GM12878 (cell line): ENCODE measurements at regions not wholly inside any gene's neighbourhood (a gene's known extent, or its start where the extent isn't known, plus 50 kb on each side); places are given as distances from the start of the nearest gene placed in this dataset.

Experiments
- ATAC-seq: fragments of 200-7000 bp; cut with Tn5 transposase; 3 replicates; pipeline ENCODE4 v1.9.1; 2020; ENCODE audit warnings: mild to moderate bottlenecking, moderate library complexity
- BruUV-seq: library from RNA; stranded (reverse); fragments of 400-500 nt; replicated peaks from 2 replicates; lab custom pipeline; 2021; lab: Mats Ljungman, UMichigan
- CTCF ChIA-PET: fragments of 300-600 bp; sonication (Branson Sonifier 250); formaldehyde crosslinking; extraction: SDS; loops from one replicate; lab custom pipeline; 2021; ENCODE audit warnings: inconsistent platforms; lab: Yijun Ruan, JAX
- POLR2A ChIA-PET: fragments of 350-600 bp; formaldehyde crosslinking; extraction: SDS; loops from one replicate; lab custom pipeline; 2021; ENCODE audit warnings: inconsistent platforms; lab: Charles Lee
- RAD21 ChIA-PET: fragments of 300-600 bp; sonication (Branson Sonifier 250); formaldehyde crosslinking; loops from one replicate; lab custom pipeline; 2023; ENCODE audit warnings: antibody characterized with exemption; ENCODE audit not compliant: unreplicated experiment; lab: Charles Lee
- SMC1A ChIA-PET: fragments of 300-600 bp; sonication (Branson Sonifier 250); formaldehyde crosslinking; loops from one replicate; lab custom pipeline; 2023; ENCODE audit not compliant: unreplicated experiment, uncharacterized antibody; lab: Charles Lee
- DNase-seq: peaks from one replicate; pipeline ENCODE4 v3.0.0-alpha.2; 2011; ENCODE audit warnings: low read depth, low spot score
- FAIRE-seq: peaks from 3 replicates; lab custom pipeline; 2011; peaks lifted over from hg19 to GRCh38; lab: Jason Lieb, UNC
- H2AFZ ChIP-seq: 2 replicates; pipeline ENCODE4 v1.6.0; 2011; ENCODE audit warnings: low read depth, low read length, control low read depth; ENCODE audit not compliant: control insufficient read depth
- H3K27ac ChIP-seq: 2 replicates; pipeline ENCODE4 v1.5.1; 2011; ENCODE audit warnings: control low read depth; ENCODE audit not compliant: control insufficient read depth, insufficient read depth
- H3K27me3 ChIP-seq, 2 experiments: replicated peaks in 1 of 2; 2 replicates each; pipeline versions ENCODE4 v1.6.0 to v1.6.1; 2011; ENCODE audit warnings: low read length in 1 of 2; ENCODE audit not compliant: control insufficient read depth in 2 of 2, insufficient read depth in 2 of 2
- H3K36me3 ChIP-seq, 2 experiments: 2 replicates each; pipeline ENCODE4 v1.5.1; 2011; ENCODE audit warnings: low read length in 1 of 2; ENCODE audit not compliant: control insufficient read depth in 2 of 2, insufficient read depth in 2 of 2
- H3K4me1 ChIP-seq: 2 replicates; pipeline ENCODE4 v1.6.1; 2011; ENCODE audit warnings: mild to moderate bottlenecking, low read length, moderate library complexity, mixed read lengths; ENCODE audit not compliant: control insufficient read depth, insufficient read depth
- H3K4me2 ChIP-seq: 2 replicates; pipeline ENCODE4 v1.6.0; 2011; ENCODE audit warnings: control low read depth; ENCODE audit not compliant: control insufficient read depth, insufficient read depth
- H3K4me3 ChIP-seq: fragments of 200-600 bp; sonication (generic); 2 replicates; pipeline ENCODE4 v1.5.1; 2016
- H3K79me2 ChIP-seq: 2 replicates; pipeline ENCODE4 v1.6.0; 2011; ENCODE audit warnings: low read length; ENCODE audit not compliant: control insufficient read depth, insufficient read depth
- H3K9ac ChIP-seq: 2 replicates; pipeline ENCODE4 v1.8.0; 2011; ENCODE audit warnings: low read length, control low read depth, mixed read lengths; ENCODE audit not compliant: control insufficient read depth, insufficient read depth
- H3K9me3 ChIP-seq: replicated peaks from 3 replicates; pipeline ENCODE4 v1.5.1; 2011; ENCODE audit warnings: mild to moderate bottlenecking, low read length; ENCODE audit not compliant: control insufficient read depth, insufficient read depth
- H4K20me1 ChIP-seq: 2 replicates; pipeline ENCODE4 v1.6.0; 2011; ENCODE audit not compliant: control insufficient read depth, insufficient read depth
- BHLHE40 ChIP-seq, 2 experiments: fragments of 450-650 bp in 1 of 2; IDR thresholded peaks; 2 replicates each; pipeline ENCODE4 v1.6.1; 2011 to 2017; ENCODE audit warnings: low read depth in 2 of 2, borderline replicate concordance in 1 of 2, improper control_type of control experiment in 1 of 2, low read length in 1 of 2, mild to moderate bottlenecking in 1 of 2
- CBX5 ChIP-seq: sonication (generic); IDR thresholded peaks from 2 replicates; pipeline ENCODE4 v1.6.1; 2016; ENCODE audit warnings: low read depth, moderate library complexity, mild to moderate bottlenecking, inconsistent platforms
- CREM ChIP-seq: IDR thresholded peaks from 2 replicates; pipeline ENCODE4 v1.6.1; 2014; ENCODE audit warnings: antibody characterized with exemption, low read depth
- KAT2A ChIP-seq: conservative IDR thresholded peaks from 2 replicates; pipeline ENCODE4 v1.6.1; 2011; ENCODE audit warnings: low read depth, low read length; ENCODE audit not compliant: control insufficient read depth
- POLR2A ChIP-seq: IDR thresholded peaks from 2 replicates; pipeline ENCODE4 v1.6.1; 2011; ENCODE audit warnings: low read depth, mild to moderate bottlenecking, low read length
- SIN3A ChIP-seq: IDR thresholded peaks from 2 replicates; pipeline ENCODE4 v1.6.1; 2012; ENCODE audit warnings: low read depth, low read length, improper control_type of control experiment
- SMAD1 ChIP-seq: fragments of 450-650 bp; IDR thresholded peaks from 2 replicates; pipeline ENCODE4 v1.6.1; 2018; ENCODE audit warnings: mild to moderate bottlenecking, low read depth; ENCODE audit not compliant: partially characterized antibody
- STAT1 ChIP-seq: fragments of 450-650 bp; conservative IDR thresholded peaks from 2 replicates; pipeline ENCODE4 v1.6.1; 2014; ENCODE audit warnings: antibody characterized with exemption, mild to moderate bottlenecking
- TARDBP ChIP-seq: IDR thresholded peaks from 2 replicates; pipeline ENCODE4 v1.6.1; 2016; ENCODE audit warnings: borderline replicate concordance
- TCF7 ChIP-seq: IDR thresholded peaks from 2 replicates; pipeline ENCODE4 v1.6.1; 2014; ENCODE audit warnings: antibody characterized with exemption, borderline replicate concordance
- ZNF274 ChIP-seq: IDR thresholded peaks from one replicate; pipeline ENCODE4 v1.8.0; 2011; ENCODE audit not compliant: insufficient read length, insufficient read depth
- WGBS: methylation state at CpG from one replicate; pipeline ENCODE4 v1.1.6; 2016; ENCODE audit warnings: low lambda C conversion rate; ENCODE audit not compliant: insufficient replicate concordance, insufficient coverage; ENCODE audit errors: missing lambda C conversion rate; 5-methylcytosine and 5-hydroxymethylcytosine counted together
- in situ Hi-C: fragments of 300-500 bp; cut with MboI; formaldehyde crosslinking; loops from 9 replicates; pipeline ENCODE4 v1.14.3; 2018; ENCODE audit warnings: mixed read lengths
- intact Hi-C: fragments of 100-400 bp; cut with micrococcal nuclease; formaldehyde crosslinking; loops from one replicate; pipeline ENCODE4 v1.14.2; 2022; ENCODE audit not compliant: unreplicated experiment
- TF ChIP-seq, protein P1 (sequence below): fragments of 450-650 bp; conservative IDR thresholded peaks from 2 replicates; pipeline ENCODE4 v1.6.1; 2017; ENCODE audit warnings: mild to moderate bottlenecking, moderate library complexity
- TF ChIP-seq, protein P2 (sequence below): IDR thresholded peaks from 2 replicates; pipeline ENCODE4 v1.6.1; 2011; ENCODE audit warnings: mild to moderate bottlenecking, low read depth, low read length, moderate library complexity; ENCODE audit not compliant: insufficient replicate concordance
- TF ChIP-seq, protein P3 (sequence below): fragments of 450-650 bp; IDR thresholded peaks from 2 replicates; pipeline ENCODE4 v1.6.1; 2017; ENCODE audit warnings: mild to moderate bottlenecking, moderate library complexity
- TF ChIP-seq, protein P4 (sequence below), 3 experiments: IDR thresholded peaks in 2 of 3; conservative IDR thresholded peaks in 1 of 3; 2 replicates each; pipeline ENCODE4 v1.5.1; 2011; ENCODE audit warnings: low read depth in 3 of 3, low read length in 3 of 3, mild to moderate bottlenecking in 3 of 3, control low read depth in 2 of 3, moderate library complexity in 2 of 3, inconsistent platforms in 1 of 3, mixed read lengths in 1 of 3; ENCODE audit not compliant: control insufficient read depth in 2 of 3, insufficient read depth in 1 of 3; ENCODE audit errors: extremely low read depth in 1 of 3

DNA sequence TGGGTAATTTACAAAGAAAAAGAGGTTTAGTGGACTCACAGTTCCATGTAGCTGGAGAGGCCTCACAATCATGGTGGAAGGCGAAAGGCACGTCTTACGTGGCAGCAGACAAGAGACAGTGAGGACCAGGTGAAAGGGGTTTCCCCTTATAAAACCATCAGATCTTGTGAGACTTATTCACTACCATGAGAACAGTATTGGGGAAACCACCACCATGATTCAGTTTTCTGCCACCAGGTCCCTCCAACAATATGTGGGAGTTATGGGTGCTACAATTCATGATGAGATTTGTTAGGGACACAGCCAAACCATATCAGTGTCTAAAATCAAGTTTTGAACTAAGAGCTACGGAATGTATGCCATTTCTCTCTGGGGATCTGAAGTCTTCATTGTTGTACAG lies 354.8 kb upstream of the C2CD4B start (continued):
- TF ChIP-seq, protein P1, sequence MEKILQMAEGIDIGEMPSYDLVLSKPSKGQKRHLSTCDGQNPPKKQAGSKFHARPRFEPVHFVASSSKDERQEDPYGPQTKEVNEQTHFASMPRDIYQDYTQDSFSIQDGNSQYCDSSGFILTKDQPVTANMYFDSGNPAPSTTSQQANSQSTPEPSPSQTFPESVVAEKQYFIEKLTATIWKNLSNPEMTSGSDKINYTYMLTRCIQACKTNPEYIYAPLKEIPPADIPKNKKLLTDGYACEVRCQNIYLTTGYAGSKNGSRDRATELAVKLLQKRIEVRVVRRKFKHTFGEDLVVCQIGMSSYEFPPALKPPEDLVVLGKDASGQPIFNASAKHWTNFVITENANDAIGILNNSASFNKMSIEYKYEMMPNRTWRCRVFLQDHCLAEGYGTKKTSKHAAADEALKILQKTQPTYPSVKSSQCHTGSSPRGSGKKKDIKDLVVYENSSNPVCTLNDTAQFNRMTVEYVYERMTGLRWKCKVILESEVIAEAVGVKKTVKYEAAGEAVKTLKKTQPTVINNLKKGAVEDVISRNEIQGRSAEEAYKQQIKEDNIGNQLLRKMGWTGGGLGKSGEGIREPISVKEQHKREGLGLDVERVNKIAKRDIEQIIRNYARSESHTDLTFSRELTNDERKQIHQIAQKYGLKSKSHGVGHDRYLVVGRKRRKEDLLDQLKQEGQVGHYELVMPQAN = no peak
- no peak for TF ChIP-seq CREM

DNA sequence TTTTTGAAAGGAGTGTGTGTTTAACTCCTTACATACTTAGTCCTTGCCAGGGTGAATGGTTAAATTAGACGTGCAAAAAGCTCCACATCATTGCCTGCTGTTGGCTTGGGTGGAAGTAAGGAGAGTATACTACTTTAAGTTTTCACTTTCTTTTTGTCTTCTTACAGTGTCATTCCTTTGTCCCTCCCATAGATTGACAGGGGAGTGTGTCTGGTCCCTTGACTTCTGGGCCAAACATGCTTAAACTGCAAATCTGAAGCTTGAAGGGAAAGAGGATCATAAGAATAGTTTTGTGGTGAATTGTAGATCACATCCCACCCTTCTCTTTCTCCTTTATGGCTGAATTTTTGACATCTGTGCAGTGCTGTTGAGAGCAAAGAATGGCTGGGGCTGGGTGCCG lies 355.8 kb upstream of the C2CD4B start:
- no peak overlapping the region for H2AFZ ChIP-seq
- no peak overlapping the region for H3K27ac ChIP-seq
- no peaks in the 10 kb centered on the region for H3K36me3 ChIP-seq
- ChIA-PET CTCF (no interaction called here), RAD21 (no interaction called here), POLR2A (no interaction called here), SMC1A (no interaction called here)
- H3K4me2 ChIP-seq = no peak overlapping the region
- no peak for ATAC-seq
- BruUV-seq = no TSS peak
- no peak overlapping the region for H3K4me3 ChIP-seq
- H3K9me3 ChIP-seq = no peaks in the 10 kb centered on the region
- 25% methylated on average over 2 of the region's 2 CpGs for WGBS
- DNase-seq = no peak
- no peak for FAIRE-seq
- intact Hi-C loops = no loop called here
- no peaks in the 10 kb centered on the region for H4K20me1 ChIP-seq
- in situ Hi-C loops = no loop called here
- H3K4me1 ChIP-seq = no peaks in the 10 kb centered on the region
- H3K9ac ChIP-seq = no peak overlapping the region
- no peaks in the 10 kb centered on the region for H3K79me2 ChIP-seq
- peaks cover 0 to 3% of the 10 kb centered on the region in 2 experiments; a peak in 1 of 4 replicates for H3K27me3 ChIP-seq
- TF ChIP-seq, protein P2, sequence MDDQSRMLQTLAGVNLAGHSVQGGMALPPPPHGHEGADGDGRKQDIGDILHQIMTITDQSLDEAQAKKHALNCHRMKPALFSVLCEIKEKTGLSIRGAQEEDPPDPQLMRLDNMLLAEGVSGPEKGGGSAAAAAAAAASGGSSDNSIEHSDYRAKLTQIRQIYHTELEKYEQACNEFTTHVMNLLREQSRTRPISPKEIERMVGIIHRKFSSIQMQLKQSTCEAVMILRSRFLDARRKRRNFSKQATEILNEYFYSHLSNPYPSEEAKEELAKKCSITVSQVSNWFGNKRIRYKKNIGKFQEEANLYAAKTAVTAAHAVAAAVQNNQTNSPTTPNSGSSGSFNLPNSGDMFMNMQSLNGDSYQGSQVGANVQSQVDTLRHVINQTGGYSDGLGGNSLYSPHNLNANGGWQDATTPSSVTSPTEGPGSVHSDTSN = no peak
- TF ChIP-seq POLR2A (no peak), CBX5 (no peak), TCF7 (no peak), SMAD1 (no peak), TARDBP (no peak), SIN3A (no peak), BHLHE40 (IDR thresholded peaks at IDR 0.05; ENCODE audit: borderline replicate concordance in 1 of 2, low read depth in 2 of 2, low read length in 1 of 2) (no peak), KAT2A (no peak), ZNF274 (no peak), STAT1 (no peak)
- TF ChIP-seq, protein P3, sequence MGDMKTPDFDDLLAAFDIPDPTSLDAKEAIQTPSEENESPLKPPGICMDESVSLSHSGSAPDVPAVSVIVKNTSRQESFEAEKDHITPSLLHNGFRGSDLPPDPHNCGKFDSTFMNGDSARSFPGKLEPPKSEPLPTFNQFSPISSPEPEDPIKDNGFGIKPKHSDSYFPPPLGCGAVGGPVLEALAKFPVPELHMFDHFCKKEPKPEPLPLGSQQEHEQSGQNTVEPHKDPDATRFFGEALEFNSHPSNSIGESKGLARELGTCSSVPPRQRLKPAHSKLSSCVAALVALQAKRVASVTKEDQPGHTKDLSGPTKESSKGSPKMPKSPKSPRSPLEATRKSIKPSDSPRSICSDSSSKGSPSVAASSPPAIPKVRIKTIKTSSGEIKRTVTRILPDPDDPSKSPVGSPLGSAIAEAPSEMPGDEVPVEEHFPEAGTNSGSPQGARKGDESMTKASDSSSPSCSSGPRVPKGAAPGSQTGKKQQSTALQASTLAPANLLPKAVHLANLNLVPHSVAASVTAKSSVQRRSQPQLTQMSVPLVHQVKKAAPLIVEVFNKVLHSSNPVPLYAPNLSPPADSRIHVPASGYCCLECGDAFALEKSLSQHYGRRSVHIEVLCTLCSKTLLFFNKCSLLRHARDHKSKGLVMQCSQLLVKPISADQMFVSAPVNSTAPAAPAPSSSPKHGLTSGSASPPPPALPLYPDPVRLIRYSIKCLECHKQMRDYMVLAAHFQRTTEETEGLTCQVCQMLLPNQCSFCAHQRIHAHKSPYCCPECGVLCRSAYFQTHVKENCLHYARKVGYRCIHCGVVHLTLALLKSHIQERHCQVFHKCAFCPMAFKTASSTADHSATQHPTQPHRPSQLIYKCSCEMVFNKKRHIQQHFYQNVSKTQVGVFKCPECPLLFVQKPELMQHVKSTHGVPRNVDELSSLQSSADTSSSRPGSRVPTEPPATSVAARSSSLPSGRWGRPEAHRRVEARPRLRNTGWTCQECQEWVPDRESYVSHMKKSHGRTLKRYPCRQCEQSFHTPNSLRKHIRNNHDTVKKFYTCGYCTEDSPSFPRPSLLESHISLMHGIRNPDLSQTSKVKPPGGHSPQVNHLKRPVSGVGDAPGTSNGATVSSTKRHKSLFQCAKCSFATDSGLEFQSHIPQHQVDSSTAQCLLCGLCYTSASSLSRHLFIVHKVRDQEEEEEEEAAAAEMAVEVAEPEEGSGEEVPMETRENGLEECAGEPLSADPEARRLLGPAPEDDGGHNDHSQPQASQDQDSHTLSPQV = no peak
- TF ChIP-seq, protein P4, sequence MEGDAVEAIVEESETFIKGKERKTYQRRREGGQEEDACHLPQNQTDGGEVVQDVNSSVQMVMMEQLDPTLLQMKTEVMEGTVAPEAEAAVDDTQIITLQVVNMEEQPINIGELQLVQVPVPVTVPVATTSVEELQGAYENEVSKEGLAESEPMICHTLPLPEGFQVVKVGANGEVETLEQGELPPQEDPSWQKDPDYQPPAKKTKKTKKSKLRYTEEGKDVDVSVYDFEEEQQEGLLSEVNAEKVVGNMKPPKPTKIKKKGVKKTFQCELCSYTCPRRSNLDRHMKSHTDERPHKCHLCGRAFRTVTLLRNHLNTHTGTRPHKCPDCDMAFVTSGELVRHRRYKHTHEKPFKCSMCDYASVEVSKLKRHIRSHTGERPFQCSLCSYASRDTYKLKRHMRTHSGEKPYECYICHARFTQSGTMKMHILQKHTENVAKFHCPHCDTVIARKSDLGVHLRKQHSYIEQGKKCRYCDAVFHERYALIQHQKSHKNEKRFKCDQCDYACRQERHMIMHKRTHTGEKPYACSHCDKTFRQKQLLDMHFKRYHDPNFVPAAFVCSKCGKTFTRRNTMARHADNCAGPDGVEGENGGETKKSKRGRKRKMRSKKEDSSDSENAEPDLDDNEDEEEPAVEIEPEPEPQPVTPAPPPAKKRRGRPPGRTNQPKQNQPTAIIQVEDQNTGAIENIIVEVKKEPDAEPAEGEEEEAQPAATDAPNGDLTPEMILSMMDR (IDR thresholded peaks at IDR 0.05 in 2 of 3, conservative IDR thresholded peaks at IDR 0.05 in 1 of 3; ENCODE audit: control insufficient read depth in 2 of 3, extremely low read depth in 1 of 3, insufficient read depth in 1 of 3, low read depth in 3 of 3, low read length in 3 of 3) = no peak
